ENCODE measurements at regions not wholly inside any gene's neighbourhood (a gene's known extent, or its start where the extent isn't known, plus 50 kb on each side); places are given as distances from the start of the nearest gene placed in this dataset.

DNA sequence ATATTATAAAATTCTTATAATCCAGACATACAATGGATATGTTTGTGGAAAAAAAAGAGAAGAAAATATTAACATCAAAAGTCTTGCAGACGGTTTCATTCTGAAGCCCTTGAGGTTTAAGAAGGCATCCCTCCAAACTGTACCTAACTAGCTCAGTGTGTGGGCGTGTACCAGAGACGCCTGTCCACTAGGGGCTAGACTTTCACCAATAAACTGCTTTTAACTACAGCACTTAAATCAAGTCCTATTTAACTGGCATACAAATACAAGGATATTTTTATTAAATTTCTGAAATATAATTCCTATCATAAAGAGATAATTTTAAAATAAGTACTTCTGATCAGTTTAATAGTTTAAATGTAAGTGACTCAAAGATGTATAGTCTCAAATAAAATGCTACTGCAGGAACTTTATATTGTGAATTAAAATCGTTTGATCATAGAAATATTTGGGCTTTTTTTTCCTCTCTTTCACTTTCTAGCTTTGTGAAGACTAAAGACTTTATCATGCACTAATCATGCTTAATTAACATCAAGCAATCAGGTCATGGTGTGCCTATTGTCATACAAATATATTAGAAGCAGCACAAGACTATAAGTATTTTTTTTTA lies 437.7 kb downstream of the SATB2 start:
- no peak for DNase-seq

DNA sequence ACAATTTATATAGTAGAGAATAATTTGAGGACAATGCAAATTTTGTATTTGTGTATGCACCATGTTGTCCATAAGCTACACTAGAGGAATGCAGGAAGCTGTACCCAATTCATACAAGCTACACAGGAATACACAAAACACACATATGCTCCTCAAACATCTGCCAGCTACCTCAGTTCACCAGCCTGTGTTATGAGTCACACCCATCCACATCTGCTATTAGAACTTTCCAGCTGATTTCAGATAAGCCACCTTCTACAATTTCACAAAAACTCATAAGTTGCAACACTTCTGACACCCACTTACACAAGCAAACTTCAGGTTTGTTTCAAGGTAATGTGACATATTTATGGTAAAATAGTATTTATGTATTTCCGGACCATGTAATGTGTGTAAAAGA lies 438.9 kb downstream of the SATB2 start:
- no peak for DNase-seq

- no peak for DNase-seq
These were observed 442.7 kb downstream of the SATB2 start for GRCh38 chr2:199015072-199015471.

DNA sequence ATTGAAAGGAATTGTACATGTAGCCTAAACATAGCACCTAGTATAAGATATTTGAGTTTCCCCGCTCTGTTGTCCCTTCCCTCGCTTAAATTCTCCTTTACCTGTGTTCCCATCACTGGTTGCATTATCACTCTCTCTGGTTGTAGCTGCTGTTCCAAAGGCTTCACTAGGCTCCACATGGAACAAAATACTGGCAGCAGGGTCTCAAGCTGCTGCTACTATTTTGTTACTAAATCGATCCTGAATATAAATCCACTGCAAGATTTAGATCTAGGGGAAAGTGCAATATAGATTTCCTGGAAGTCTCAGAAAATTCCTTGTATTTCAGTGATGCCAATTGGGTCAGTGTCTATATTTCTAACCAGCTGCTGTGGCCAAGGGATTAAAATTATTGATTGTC lies 443.5 kb downstream of the SATB2 start:
- DNase-seq: no peak

DNA sequence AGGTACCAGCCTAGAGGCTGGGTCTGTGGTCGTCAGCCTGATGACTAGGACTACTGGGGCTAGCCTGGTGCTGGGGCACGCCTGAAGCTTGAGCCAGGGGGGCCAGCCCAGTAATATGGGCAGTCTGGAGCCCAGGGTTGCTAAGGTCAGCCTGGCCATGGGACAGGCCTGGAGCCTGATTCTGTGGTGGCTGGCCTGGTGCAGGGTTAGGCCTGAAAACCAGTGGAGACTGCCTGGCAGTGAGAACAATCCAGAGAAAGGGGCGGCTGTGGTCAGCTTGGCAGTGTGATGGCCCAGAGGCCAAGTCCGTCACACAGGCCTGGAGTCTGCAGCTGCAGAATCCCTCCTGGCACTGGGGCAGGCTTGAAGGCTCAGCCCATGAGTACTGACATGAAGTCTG lies 445.8 kb downstream of the SATB2 start:
- no peak for DNase-seq

GRCh38 chr2:198994678-198995077 lies 463.1 kb downstream of the SATB2 start:
- DNase-seq: no peak

- DNase-seq: no peak
These were observed 466.3 kb downstream of the SATB2 start for GRCh38 chr2:198991431-198991830.

DNA sequence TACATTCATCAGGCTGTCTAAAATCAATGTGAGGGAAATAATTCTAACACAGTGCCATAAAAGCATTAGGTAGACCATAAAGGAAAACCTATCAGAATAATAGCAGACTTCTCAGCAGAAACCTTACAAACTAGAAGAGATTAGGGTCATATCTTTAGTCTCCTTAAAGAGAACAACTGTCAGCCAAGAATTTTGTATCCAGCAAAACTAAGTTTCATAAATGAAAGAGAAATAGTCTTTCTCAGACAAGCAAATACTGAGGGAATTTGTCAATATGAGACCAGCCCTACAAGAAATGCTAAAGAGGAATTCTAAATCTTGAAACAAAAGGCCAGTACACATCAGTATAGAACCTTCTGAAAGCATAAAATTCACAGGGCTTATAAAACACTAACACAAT lies 482.0 kb downstream of the SATB2 start:
- DNase-seq: no peak

DNA sequence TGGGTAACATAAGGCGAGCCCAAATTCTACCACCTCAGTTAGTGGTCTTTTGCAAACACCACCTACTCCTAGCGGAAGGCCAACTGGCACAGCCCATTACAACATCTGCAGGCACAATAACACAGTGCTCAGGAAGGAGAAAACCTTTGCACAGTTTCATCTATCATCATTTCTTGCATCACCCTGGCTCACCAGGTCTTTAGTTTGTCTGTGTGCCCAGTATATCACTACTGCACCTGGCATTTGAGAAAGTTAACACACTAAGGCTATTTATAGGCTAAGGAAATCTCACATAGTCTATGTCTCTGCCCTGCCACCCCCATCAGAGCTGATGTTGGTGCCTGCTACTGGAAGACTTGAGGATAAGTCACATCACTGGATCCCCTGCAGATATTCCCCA lies 484.0 kb downstream of the SATB2 start:
- no peak for DNase-seq

GRCh38 chr2:198973181-198973580 lies 484.6 kb downstream of the SATB2 start:
- no peak for DNase-seq

- no peak for DNase-seq
These were observed 489.2 kb downstream of the SATB2 start for GRCh38 chr2:198968545-198968944.

- no peak for DNase-seq
These were observed 491.5 kb downstream of the SATB2 start for GRCh38 chr2:198966269-198966668.

DNA sequence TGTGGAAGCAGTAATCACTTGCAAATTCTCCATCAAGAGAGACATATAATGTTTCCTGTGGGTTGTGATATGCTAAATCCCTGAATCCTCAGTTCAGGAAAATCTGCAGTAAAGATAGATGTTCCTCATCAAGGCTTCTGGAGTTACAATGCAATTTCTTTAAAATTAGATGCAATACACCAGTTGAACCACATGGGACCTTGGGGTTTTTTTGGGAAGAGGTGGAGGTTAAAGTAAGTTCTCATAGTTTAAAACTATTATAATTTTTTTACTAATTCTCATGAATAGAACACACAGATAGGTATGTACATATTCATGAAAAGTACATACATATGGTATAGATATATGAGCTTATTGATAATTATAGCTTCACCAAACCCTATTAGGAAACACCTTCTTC lies 496.2 kb downstream of the SATB2 start:
- DNase-seq: no peak

DNA sequence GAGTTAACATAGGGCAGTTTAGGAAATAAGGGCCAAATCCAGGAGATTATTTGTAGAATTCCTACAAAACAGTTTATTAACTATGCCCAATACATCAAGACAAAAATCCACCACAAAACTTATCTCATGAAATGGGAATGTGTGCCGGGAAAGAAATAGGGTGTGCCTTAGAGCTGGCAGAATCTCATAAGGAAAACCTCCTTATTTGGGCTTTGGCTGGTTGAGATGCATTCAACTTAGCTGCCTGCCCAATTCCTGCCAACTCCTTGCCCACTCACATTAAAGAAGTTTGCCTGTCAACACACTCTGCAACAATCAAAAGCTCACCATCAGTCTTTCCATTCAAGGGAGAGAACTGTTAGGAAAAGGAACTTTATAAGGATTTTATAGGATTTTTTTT lies 500.6 kb downstream of the SATB2 start:
- DNase-seq: no peak

- no peak for DNase-seq
These were observed 504.4 kb downstream of the SATB2 start for GRCh38 chr2:198953328-198953727.

- no peak for DNase-seq
These were observed 506.9 kb downstream of the SATB2 start for GRCh38 chr2:198950803-198951202.

- DNase-seq: no peak
These were observed 512.2 kb downstream of the SATB2 start for GRCh38 chr2:198945496-198945895.

- no peak for DNase-seq
These were observed 527.6 kb downstream of the SATB2 start for GRCh38 chr2:198930170-198930569.

- DNase-seq: peak; percentile 33
These were observed 529.7 kb downstream of the SATB2 start for GRCh38 chr2:198928026-198928425.

- no peak for DNase-seq
These were observed 539.6 kb downstream of the SATB2 start for GRCh38 chr2:198917926-198918720.

DNA sequence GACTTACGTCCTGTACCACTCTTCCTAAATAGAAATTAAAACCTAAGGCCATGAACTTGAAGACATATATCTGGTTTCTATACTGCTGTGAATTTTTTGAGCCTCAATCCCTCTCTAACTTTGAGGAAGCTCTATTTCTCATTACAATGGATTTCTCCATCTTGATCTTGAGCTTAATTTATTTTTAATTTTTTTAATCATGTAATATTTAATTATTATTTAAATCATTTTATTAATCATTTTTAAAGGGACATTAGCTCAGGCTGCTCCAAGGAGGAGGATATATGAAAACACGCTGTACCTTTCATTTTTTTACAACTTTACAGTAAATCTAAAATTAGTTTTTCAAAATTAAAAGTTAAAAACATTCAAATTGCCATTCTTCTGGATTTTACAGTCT lies 540.5 kb downstream of the SATB2 start:
- DNase-seq: no peak

GRCh38 chr2:198916548-198917080 lies 541.1 kb downstream of the SATB2 start:
- DNase-seq: no peak

DNA sequence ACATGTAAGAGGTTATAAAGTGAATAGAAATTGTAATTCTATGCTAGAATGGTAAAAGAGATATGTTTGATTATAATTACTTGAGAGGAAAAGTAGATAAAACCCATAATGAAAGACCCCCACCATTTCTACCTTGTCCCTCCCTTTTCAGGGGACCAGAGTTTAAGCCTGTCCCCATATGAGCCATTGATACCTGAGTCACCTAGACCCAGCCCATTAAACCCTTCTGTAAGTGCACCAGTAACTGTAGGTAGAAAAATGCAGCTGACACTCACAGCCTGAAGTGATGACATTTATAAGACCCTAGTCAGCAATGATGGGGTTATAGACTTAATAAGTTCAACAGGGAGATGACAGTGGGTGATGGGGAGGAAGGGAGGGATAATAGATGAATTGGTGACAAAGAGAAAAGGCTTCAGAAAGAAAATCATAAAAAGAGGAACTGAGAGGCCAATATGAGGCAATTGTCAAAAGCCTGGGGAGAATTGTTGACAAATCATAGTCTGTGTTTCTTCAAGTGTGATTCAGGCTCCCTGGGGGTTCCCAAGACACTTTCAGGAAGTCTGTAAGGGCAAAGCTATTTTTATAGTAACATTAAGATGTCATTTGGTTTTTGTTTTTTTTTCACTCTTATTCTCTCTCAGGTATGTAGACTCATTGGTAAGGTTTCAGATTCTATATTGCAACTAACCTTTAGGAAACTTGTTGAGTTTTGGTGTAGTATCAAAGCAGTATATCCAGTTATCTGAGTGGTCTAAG lies 544.2 kb downstream of the SATB2 start:
- DNase-seq: no peak

Measured in occipital lobe (tissue), 1 donor.